GM21381 (cell line): ENCODE measurements at regions not wholly inside any gene's neighbourhood (a gene's known extent, or its start where the extent isn't known, plus 50 kb on each side); places are given as distances from the start of the nearest gene placed in this dataset.
A peak's percentile ranks its signal among the peaks of the same experiment; 100 is the strongest.
"Not testable (repeated sequence)": the region's sequence is repeated elsewhere in the genome, so short reads cannot be mapped to it uniquely, and the experiment has no call there.

Experiments used
- ATAC-seq: cut with Tn5 transposase; IDR thresholded peaks from one replicate; pipeline ENCODE4 v1.9.1; 2021; ENCODE audit warnings: mild to moderate bottlenecking, moderate library complexity; ENCODE audit not compliant: unreplicated experiment

- ATAC-seq = no peak
These were observed 201.1 kb downstream of the PTH2R start for GRCh38 chr2:208607694-208608093.

- no peak for ATAC-seq
These were observed 201.7 kb downstream of the PTH2R start for GRCh38 chr2:208608122-208608835.

- no peak for ATAC-seq
These were observed 202.7 kb downstream of the PTH2R start for GRCh38 chr2:208609166-208609804.

GRCh38 chr2:208615675-208616074 is 209.1 kb downstream of the PTH2R start:
- ATAC-seq = not testable (repeated sequence)

GRCh38 chr2:208618220-208618619 is 211.6 kb downstream of the PTH2R start:
- no peak for ATAC-seq

GRCh38 chr2:208619993-208620392 is 213.4 kb downstream of the PTH2R start:
- ATAC-seq = no peak

GRCh38 chr2:208620487-208620978 is 213.9 kb downstream of the PTH2R start:
- ATAC-seq = no peak

GRCh38 chr2:208627110-208627884 is 220.7 kb downstream of the PTH2R start:
- ATAC-seq = no peak

- no peak for ATAC-seq
These were observed 221.3 kb downstream of the PTH2R start for GRCh38 chr2:208627916-208628315.

- peak; percentile 71 for ATAC-seq
These were observed 231.5 kb downstream of the PTH2R start for GRCh38 chr2:208638059-208638458.

GRCh38 chr2:208642125-208642779 is 235.7 kb downstream of the PTH2R start:
- ATAC-seq = no peak

GRCh38 chr2:208643145-208643544 is 236.6 kb downstream of the PTH2R start:
- ATAC-seq = peak; percentile 38

GRCh38 chr2:208645226-208645625 is 238.6 kb downstream of the PTH2R start:
- ATAC-seq = peak; percentile 35

- no peak for ATAC-seq
These were observed 241.8 kb downstream of the PTH2R start for GRCh38 chr2:208648368-208648767.

- ATAC-seq = no peak
These were observed 246.8 kb downstream of the PTH2R start for GRCh38 chr2:208653383-208653782.

- ATAC-seq = no peak
These were observed 247.5 kb downstream of the PTH2R start for GRCh38 chr2:208654056-208654455.

- no peak for ATAC-seq
These were observed 250.9 kb downstream of the PTH2R start for GRCh38 chr2:208657468-208657867.

GRCh38 chr2:208669394-208669793 is 262.8 kb downstream of the PTH2R start:
- no peak for ATAC-seq

- no peak for ATAC-seq
These were observed 264.7 kb downstream of the PTH2R start for GRCh38 chr2:208671284-208671683.

GRCh38 chr2:208671886-208672680 is 265.5 kb downstream of the PTH2R start:
- ATAC-seq = no peak
